Caco-2 (cell line): ENCODE measurements at regions not wholly inside any gene's neighbourhood (a gene's known extent, or its start where the extent isn't known, plus 50 kb on each side); places are given as distances from the start of the nearest gene placed in this dataset.

Experiments
- BruUV-seq: library from RNA; stranded (reverse); fragments of 400-500 nt; replicated peaks from 2 replicates; lab custom pipeline; 2021; lab: Mats Ljungman, UMichigan
- CTCF ChIA-PET: fragments of 300-600 bp; sonication (Branson Sonifier 250); formaldehyde crosslinking; loops from one replicate; lab custom pipeline; 2022; ENCODE audit warnings: antibody characterized with exemption; lab: Charles Lee
- POLR2A ChIA-PET: fragments of 300-600 bp; sonication (Branson Sonifier 250); formaldehyde crosslinking; loops from one replicate; lab custom pipeline; 2022; ENCODE audit warnings: antibody characterized with exemption; lab: Charles Lee
- DNase-seq, 2 experiments: peaks; one replicate each; pipeline versions ENCODE4 v3.0.0 to v3.0.0-alpha.2; 2020 to 2022
- H3K27me3 ChIP-seq: replicated peaks from 2 replicates; pipeline ENCODE4 v1.6.0; 2011; ENCODE audit warnings: low read length; ENCODE audit not compliant: control insufficient read depth, insufficient read depth
- H3K36me3 ChIP-seq: 2 replicates; pipeline ENCODE4 v1.5.1; 2011; ENCODE audit warnings: low read length; ENCODE audit not compliant: control insufficient read depth, insufficient read depth
- H3K4me1 ChIP-seq: fragments of 250-450 bp; sonication (Bioruptor Pico); 2 replicates; pipeline ENCODE4 v1.5.1; 2020; ENCODE audit warnings: mild to moderate bottlenecking
- H3K4me3 ChIP-seq: 2 replicates; pipeline ENCODE4 v1.5.1; 2011; ENCODE audit warnings: low read depth, mild to moderate bottlenecking, control low read depth, low read length
- H3K9me3 ChIP-seq: fragments of 250-450 bp; sonication (Bioruptor Pico); 2 replicates; pipeline ENCODE4 v1.5.1; 2020; ENCODE audit warnings: mild to moderate bottlenecking, moderate library complexity
- H3K27ac Mint-ChIP-seq: one replicate; pipeline ENCODE4 v1.8.0; 2022; ENCODE audit warnings: mixed read lengths; ENCODE audit not compliant: unreplicated experiment
- H3K27me3 Mint-ChIP-seq: one replicate; pipeline ENCODE4 v1.8.0; 2022; ENCODE audit warnings: mixed read lengths; ENCODE audit not compliant: insufficient read depth, unreplicated experiment
- H3K36me3 Mint-ChIP-seq: one replicate; pipeline ENCODE4 v1.8.0; 2022; ENCODE audit warnings: mild to moderate bottlenecking, mixed read lengths; ENCODE audit not compliant: insufficient read depth, unreplicated experiment
- H3K4me1 Mint-ChIP-seq: one replicate; pipeline ENCODE4 v1.8.0; 2022; ENCODE audit warnings: low read depth, mixed read lengths; ENCODE audit not compliant: unreplicated experiment
- H3K4me3 Mint-ChIP-seq: one replicate; pipeline ENCODE4 v1.8.0; 2022; ENCODE audit warnings: mild to moderate bottlenecking, moderate library complexity, mixed read lengths; ENCODE audit not compliant: unreplicated experiment
- H3K9me3 Mint-ChIP-seq: one replicate; pipeline ENCODE4 v1.8.0; 2022; ENCODE audit warnings: mixed read lengths; ENCODE audit not compliant: unreplicated experiment
- CTCF ChIP-seq, 2 experiments: fragments of 200-600 bp in 1 of 2; IDR thresholded peaks; 1 replicate in 1 of 2; 2 replicates in 1 of 2; pipeline versions ENCODE4 v1.5.1 to v1.8.0; 2011 to 2022; ENCODE audit warnings: antibody characterized with exemption in 1 of 2, control low read depth in 1 of 2, inconsistent platforms in 1 of 2, low read depth in 1 of 2, low read length in 1 of 2, mild to moderate bottlenecking in 1 of 2, moderate library complexity in 1 of 2; ENCODE audit not compliant: insufficient read depth in 1 of 2, severe bottlenecking in 1 of 2, unreplicated experiment in 1 of 2
- intact Hi-C: fragments of 100-400 bp; cut with micrococcal nuclease; formaldehyde crosslinking; loops from one replicate; pipeline ENCODE4 v1.10.0; 2022; ENCODE audit not compliant: unreplicated experiment

GRCh38 chr1:101709721-101710120, 287.0 kb downstream of the OLFM3 start:
- no peak for DNase-seq
- Histone ChIP-seq H3K36me3 (no peaks in the 10 kb centered on the region), H3K27me3 (no peaks in the 10 kb centered on the region), H3K9me3 (no peaks in the 10 kb centered on the region), H3K4me3 (no peak overlapping the region), H3K4me1 (no peaks in the 10 kb centered on the region)
- no TSS peak for BruUV-seq
- no peaks in the 10 kb centered on the region for H3K9me3 Mint-ChIP-seq
- H3K4me1 Mint-ChIP-seq = no peaks in the 10 kb centered on the region
- H3K27me3 Mint-ChIP-seq = no peaks in the 10 kb centered on the region
- ChIA-PET POLR2A (no interaction called here), CTCF (no interaction called here)
- TF ChIP-seq CTCF (IDR thresholded peaks at IDR 0.05; ENCODE audit: insufficient read depth in 1 of 2, low read depth in 1 of 2, low read length in 1 of 2, severe bottlenecking in 1 of 2, unreplicated experiment in 1 of 2) = no peak
- no peak overlapping the region for H3K4me3 Mint-ChIP-seq
- no peaks in the 10 kb centered on the region for H3K36me3 Mint-ChIP-seq
- intact Hi-C loops = no loop called here
- no peak overlapping the region for H3K27ac Mint-ChIP-seq

GRCh38 chr1:101713760-101714159, 283.0 kb downstream of the OLFM3 start:
- BruUV-seq = no TSS peak
- H3K4me3 Mint-ChIP-seq = no peak overlapping the region
- no peak overlapping the region for H3K27ac Mint-ChIP-seq
- intact Hi-C loops = no loop called here
- H3K36me3 Mint-ChIP-seq = no peaks in the 10 kb centered on the region
- Histone ChIP-seq H3K4me1 (no peaks in the 10 kb centered on the region), H3K4me3 (no peak overlapping the region), H3K36me3 (no peaks in the 10 kb centered on the region), H3K9me3 (no peaks in the 10 kb centered on the region), H3K27me3 (no peaks in the 10 kb centered on the region)
- H3K4me1 Mint-ChIP-seq = no peaks in the 10 kb centered on the region
- DNase-seq = no peak
- TF ChIP-seq CTCF (IDR thresholded peaks at IDR 0.05; ENCODE audit: insufficient read depth in 1 of 2, low read depth in 1 of 2, low read length in 1 of 2, severe bottlenecking in 1 of 2, unreplicated experiment in 1 of 2) = no peak
- POLR2A ChIA-PET = no interaction called here
- H3K9me3 Mint-ChIP-seq = no peaks in the 10 kb centered on the region
- no peaks in the 10 kb centered on the region for H3K27me3 Mint-ChIP-seq
- CTCF ChIA-PET = no interaction called here

DNA sequence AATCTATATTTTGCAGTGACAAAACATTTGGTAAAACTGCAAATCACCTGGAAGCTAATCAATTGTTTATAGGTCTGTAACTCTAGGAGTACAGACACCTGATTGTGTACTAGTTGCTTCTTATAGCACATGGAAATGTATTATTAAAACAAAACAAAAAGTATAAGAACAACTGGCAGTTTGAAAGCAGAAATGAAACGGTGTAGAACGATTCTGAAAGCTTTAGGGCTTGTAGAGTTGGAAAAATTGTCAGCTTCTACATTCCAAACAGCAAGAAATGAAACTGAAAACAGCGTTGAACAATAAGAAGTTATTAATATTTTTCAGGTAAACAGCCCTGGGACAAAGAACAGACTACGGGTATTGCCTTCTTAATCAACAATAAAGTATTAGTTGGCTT, 273.3 kb downstream of the OLFM3 start:
- no peaks in the 10 kb centered on the region for H3K9me3 Mint-ChIP-seq
- no peak overlapping the region for H3K27ac Mint-ChIP-seq
- Histone ChIP-seq H3K36me3 (no peaks in the 10 kb centered on the region), H3K4me1 (no peaks in the 10 kb centered on the region), H3K9me3 (no peaks in the 10 kb centered on the region), H3K27me3 (no peaks in the 10 kb centered on the region), H3K4me3 (no peak overlapping the region)
- no peak overlapping the region for H3K4me3 Mint-ChIP-seq
- TF ChIP-seq CTCF (IDR thresholded peaks at IDR 0.05; ENCODE audit: insufficient read depth in 1 of 2, low read depth in 1 of 2, low read length in 1 of 2, severe bottlenecking in 1 of 2, unreplicated experiment in 1 of 2) = no peak
- no peaks in the 10 kb centered on the region for H3K36me3 Mint-ChIP-seq
- no peak for DNase-seq
- ChIA-PET CTCF (no interaction called here), POLR2A (no interaction called here)
- peaks cover 7% of the 10 kb centered on the region for H3K27me3 Mint-ChIP-seq
- H3K4me1 Mint-ChIP-seq = no peaks in the 10 kb centered on the region
- BruUV-seq = no TSS peak
- intact Hi-C loops = no loop called here
